WERI-Rb-1 (cell line): ENCODE measurements at regions not wholly inside any gene's neighbourhood (a gene's known extent, or its start where the extent isn't known, plus 50 kb on each side); places are given as distances from the start of the nearest gene placed in this dataset.

Experiments
- DNase-seq: peaks from one replicate; pipeline ENCODE4 v3.0.0-alpha.2; 2020
- H3K27ac ChIP-seq: fragments of 250-450 bp; sonication (Bioruptor Pico); 2 replicates; pipeline ENCODE4 v1.5.1; 2020; ENCODE audit warnings: mild to moderate bottlenecking, moderate library complexity
- H3K27me3 ChIP-seq: fragments of 250-450 bp; sonication (Bioruptor Pico); 2 replicates; pipeline ENCODE4 v1.5.1; 2021; ENCODE audit warnings: mild to moderate bottlenecking, low read depth, moderate library complexity; ENCODE audit not compliant: insufficient read depth, severe bottlenecking
- H3K36me3 ChIP-seq: fragments of 250-450 bp; sonication (Bioruptor Pico); 2 replicates; pipeline ENCODE4 v1.5.1; 2020; ENCODE audit warnings: mild to moderate bottlenecking, moderate library complexity
- H3K4me3 ChIP-seq: 2 replicates; pipeline ENCODE4 v1.5.1; 2011; ENCODE audit warnings: low read depth, mild to moderate bottlenecking, control low read depth, low read length
- H3K9me3 ChIP-seq: fragments of 250-450 bp; sonication (Bioruptor Pico); 2 replicates; pipeline ENCODE4 v1.5.1; 2021; ENCODE audit warnings: mild to moderate bottlenecking, moderate library complexity; ENCODE audit not compliant: severe bottlenecking
- TF ChIP-seq, protein P1 (sequence below): IDR thresholded peaks from 2 replicates; pipeline ENCODE4 v1.5.1; 2011; ENCODE audit warnings: low read depth, mild to moderate bottlenecking, control low read depth, inconsistent platforms, low read length

DNA sequence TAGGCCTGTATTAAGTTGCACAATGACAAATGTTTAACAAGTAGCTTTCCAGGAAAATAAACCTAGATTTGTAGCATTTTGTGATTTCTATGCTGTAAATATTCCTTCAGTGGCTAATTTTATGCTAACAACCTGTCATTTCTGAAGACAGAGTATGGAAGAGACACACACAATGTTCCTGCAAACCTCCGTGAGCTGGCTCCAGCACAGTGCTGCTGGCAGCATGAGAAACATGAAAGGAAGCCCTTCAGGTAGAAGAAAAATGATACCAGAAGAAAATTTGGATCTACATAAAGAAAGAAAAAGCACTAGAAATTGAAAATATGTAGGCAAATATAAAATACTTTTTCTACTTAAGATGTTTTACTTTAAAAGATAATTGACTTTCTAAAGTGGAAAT lies 69.5 kb upstream of the CTTNBP2 start:
- Histone ChIP-seq H3K27me3 (peaks cover 9% of the 10 kb centered on the region), H3K9me3 (no peaks in the 10 kb centered on the region), H3K4me3 (no peak overlapping the region), H3K27ac (no peak overlapping the region), H3K36me3 (no peaks in the 10 kb centered on the region)
- TF ChIP-seq, protein P1, sequence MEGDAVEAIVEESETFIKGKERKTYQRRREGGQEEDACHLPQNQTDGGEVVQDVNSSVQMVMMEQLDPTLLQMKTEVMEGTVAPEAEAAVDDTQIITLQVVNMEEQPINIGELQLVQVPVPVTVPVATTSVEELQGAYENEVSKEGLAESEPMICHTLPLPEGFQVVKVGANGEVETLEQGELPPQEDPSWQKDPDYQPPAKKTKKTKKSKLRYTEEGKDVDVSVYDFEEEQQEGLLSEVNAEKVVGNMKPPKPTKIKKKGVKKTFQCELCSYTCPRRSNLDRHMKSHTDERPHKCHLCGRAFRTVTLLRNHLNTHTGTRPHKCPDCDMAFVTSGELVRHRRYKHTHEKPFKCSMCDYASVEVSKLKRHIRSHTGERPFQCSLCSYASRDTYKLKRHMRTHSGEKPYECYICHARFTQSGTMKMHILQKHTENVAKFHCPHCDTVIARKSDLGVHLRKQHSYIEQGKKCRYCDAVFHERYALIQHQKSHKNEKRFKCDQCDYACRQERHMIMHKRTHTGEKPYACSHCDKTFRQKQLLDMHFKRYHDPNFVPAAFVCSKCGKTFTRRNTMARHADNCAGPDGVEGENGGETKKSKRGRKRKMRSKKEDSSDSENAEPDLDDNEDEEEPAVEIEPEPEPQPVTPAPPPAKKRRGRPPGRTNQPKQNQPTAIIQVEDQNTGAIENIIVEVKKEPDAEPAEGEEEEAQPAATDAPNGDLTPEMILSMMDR = no peak
- DNase-seq = no peak

DNA sequence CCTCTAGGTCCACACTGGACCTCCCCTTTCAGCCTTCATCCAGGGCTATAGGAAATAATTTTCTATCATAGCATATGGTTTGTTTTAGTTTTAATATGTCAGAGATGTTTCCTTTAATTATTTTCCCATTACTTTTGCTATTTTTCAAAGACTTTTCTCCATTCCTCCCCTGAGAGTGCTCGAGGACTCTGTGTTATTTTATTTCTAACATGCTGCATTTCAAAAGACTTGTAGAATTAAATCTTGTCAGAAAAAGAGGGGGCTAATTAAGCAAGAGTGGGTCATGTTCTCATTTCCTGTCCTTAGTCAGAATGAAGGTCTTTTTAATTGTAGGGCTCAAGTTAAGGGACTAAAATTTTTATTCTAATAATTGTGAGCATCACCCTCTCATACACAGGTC lies 71.6 kb upstream of the CTTNBP2 start:
- Histone ChIP-seq H3K4me3 (no peak overlapping the region), H3K27ac (no peak overlapping the region), H3K36me3 (no peaks in the 10 kb centered on the region), H3K27me3 (peaks cover 9% of the 10 kb centered on the region), H3K9me3 (no peaks in the 10 kb centered on the region)
- no peak for DNase-seq
- TF ChIP-seq, protein P1 = no peak

DNA sequence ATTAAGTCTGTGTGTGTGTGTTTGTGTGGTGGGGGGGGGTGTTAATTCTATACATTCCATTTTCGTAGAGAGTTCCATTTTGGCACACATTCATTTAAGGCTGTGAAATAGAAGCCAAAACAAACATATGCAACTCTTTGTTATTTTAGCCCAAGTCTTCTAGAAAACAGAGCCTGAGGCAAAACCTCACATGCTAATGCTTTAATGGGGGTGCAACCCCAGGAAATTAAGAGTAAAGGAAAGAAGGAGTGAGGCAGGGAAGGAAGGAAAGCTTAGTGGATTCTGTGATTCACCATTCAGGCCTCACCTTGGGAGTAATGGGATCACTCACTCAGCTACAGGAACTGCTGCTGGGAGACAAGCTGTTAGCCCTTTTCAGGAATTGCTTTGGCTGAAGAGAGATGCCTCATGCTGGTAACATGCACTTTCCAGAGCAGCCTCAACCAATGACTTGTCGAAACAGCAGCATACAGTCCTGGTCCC lies 73.0 kb upstream of the CTTNBP2 start:
- TF ChIP-seq, protein P1 = no peak

DNA sequence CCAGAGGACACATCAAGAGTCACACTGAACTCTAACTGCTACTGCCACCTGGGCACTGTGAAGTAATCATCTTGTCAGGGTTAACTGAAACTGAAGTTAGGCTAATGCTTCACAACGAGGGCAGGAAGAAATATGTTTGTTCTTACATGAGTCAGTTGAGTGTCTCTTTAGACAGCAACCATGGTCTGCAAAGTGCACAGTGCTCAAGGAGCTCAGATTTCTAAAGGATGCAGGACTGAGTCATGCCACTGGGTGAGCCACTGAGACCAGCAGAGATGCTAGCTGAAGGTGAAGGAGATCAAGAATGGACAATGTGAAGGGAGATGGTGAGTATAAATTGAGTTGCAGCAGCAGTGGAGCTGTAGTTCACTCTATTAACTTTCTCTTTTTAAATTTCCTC lies 76.0 kb upstream of the CTTNBP2 start:
- H3K9me3 ChIP-seq = no peaks in the 10 kb centered on the region
- H3K36me3 ChIP-seq = no peaks in the 10 kb centered on the region
- no peak overlapping the region for H3K27ac ChIP-seq
- H3K4me3 ChIP-seq = no peak overlapping the region
- TF ChIP-seq, protein P1 = no peak
- no peak for DNase-seq
- peaks cover 19% of the 10 kb centered on the region for H3K27me3 ChIP-seq

More for the DNA sequence above, 73.0 kb upstream of the CTTNBP2 start:
- Histone ChIP-seq H3K36me3 (no peaks in the 10 kb centered on the region), H3K27me3 (peaks cover 14% of the 10 kb centered on the region), H3K4me3 (no peak overlapping the region), H3K9me3 (no peaks in the 10 kb centered on the region), H3K27ac (no peak overlapping the region)
- DNase-seq = no peak

DNA sequence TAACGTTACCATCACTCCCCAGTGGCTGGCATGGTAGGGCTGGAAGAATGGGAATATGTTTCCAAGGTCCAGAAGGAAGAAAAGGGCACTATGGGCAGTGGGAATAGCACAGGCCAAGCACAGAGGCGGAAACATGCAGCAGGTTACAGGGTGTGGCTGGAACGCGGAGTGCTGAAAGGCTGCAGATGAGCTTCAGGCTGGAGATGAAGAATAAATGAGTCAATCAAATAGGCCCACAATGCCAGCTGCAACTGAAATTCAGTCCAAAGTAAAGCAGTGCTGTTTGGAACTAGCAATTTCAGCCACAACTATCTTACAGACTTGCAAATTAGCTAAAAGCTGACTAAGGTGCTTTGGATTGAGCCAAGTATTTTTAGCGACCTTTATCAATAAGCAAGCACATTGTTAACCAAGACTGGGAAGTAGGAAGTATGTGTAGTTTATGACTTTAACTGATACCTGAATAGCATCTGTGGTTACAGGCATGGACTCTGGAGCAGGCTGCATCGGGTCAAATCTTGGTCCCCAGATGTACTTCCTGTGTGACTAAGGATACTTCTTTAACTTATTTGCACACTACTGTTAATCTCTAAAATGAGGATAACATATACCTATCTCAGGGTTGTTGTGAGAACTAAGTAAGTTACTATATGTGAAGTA lies 77.5 kb upstream of the CTTNBP2 start:
- peaks cover 15% of the 10 kb centered on the region for H3K27me3 ChIP-seq
- TF ChIP-seq, protein P1 = no peak

DNA sequence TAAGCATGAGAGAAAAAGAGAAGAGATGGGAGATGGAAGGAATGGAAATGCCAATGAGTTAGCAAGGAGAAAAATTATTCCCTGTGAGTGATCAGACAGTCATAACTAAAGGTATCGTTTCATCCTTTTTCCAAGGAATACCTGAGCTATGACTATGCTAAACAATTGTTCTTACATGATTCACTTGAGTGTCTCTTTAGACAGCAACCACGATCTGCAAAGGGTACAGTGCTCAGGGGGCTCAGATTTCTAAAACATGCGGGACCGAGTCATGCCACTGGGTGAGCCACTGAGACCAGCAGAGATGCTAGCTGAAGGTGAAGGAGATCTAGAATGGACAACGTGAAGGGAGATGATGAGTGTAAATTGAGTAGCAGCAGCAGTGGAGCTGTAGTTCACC lies 78.0 kb upstream of the CTTNBP2 start:
- H3K27me3 ChIP-seq = peaks cover 15% of the 10 kb centered on the region

More for the DNA sequence above, 77.5 kb upstream of the CTTNBP2 start:
- Histone ChIP-seq H3K27ac (no peak overlapping the region), H3K9me3 (no peaks in the 10 kb centered on the region), H3K4me3 (no peak overlapping the region), H3K36me3 (no peaks in the 10 kb centered on the region)
- no peak for DNase-seq

More for the DNA sequence above, 78.0 kb upstream of the CTTNBP2 start:
- Histone ChIP-seq H3K9me3 (no peaks in the 10 kb centered on the region), H3K36me3 (no peaks in the 10 kb centered on the region), H3K4me3 (no peak overlapping the region), H3K27ac (no peak overlapping the region)
- DNase-seq = no peak
- TF ChIP-seq, protein P1 = no peak
